GM19455 (cell line): ENCODE measurements at regions not wholly inside any gene's neighbourhood (a gene's known extent, or its start where the extent isn't known, plus 50 kb on each side); places are given as distances from the start of the nearest gene placed in this dataset.
"Not testable (repeated sequence)": the region's sequence is repeated elsewhere in the genome, so short reads cannot be mapped to it uniquely, and the experiment has no call there.

Experiments
- ATAC-seq: cut with Tn5 transposase; IDR thresholded peaks from one replicate; pipeline ENCODE4 v1.9.1; 2021; ENCODE audit not compliant: unreplicated experiment

DNA sequence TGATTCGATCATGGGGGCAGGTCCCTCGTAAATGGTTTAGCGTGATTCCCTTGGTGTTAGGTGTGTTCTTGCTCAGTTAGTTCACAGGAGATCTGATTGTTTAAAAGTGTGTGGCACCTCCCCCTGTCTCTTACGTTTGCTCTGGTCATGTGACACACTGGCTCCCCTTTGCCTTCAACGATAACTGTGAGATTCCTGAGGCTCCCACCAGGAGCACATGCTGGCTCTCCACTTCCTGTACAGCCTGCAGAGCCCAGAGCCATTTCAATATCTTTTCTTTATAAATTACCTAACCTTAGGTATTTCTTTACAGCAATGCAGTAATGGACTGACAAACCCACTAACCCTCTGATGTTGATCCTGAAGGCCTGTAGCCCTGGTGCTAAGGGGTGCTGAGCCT lies 141.9 kb downstream of the FCRL5 start:
- ATAC-seq = no peak

DNA sequence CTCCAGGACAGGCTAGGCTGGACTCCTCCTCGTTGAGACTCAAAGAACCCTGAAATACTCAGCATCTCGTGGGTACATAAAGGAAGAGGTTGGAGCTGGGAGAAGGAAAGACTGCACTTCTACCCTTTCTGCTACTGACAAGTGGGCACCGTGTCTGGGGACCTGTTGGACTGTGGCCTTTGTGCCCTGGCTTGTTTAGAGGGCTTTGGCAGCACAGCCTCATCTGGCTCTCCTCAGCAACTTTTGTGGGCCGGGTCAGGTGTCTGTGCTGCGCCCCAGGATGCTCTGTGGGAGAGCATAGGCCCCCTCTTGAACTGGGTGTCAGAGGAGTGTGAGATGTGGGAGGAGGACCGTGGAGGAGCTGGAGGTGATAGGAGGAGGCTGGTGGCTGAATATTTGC lies 142.4 kb downstream of the FCRL5 start:
- no peak for ATAC-seq

DNA sequence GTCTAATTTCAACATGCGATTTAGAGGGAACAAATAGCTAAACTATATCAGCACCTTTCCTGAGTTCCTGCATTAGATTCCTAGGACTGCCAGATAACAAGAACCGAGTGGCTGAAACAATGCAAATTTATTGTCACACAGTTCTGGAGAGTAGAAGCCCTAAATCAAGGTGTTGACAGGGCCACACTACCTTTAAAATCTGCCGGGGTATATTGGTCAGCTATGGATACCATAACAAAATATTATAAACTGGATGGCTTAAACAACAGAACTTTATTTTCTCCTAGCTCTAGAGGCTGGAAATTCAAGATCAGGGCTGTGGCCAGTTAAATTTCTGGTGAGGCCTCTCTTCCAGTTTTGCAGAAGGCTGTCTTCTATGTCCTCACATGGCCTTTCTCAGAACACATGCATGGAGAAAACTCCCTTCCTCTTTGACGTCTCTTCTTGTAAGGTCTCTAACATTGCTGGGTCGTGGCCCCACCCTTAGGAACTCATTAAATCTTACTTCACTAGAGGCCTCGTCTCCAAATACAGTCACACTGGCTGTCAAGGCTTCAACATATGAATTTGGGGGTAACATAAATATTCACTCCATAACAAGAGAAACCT lies 144.3 kb downstream of the FCRL5 start:
- no peak for ATAC-seq

DNA sequence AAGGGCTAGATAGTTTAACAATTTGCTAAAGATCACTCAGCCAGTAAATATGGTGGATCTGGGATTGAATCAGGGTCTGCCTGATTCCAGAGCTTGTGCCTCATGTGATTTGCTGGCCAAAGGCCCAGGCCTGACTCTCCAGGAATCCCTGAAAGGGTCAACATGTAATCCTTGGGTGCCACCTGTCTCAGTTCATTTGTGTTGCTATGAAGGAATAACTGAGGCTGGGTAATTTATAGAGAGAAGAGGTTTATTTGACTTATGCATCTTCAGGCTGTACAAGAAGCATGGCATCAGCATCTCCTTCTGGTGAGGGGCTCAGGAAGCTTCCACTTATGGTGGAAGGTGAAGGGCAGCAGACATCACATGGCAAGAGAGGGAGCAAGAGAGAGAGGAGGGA lies 144.9 kb downstream of the FCRL5 start:
- ATAC-seq = no peak

DNA sequence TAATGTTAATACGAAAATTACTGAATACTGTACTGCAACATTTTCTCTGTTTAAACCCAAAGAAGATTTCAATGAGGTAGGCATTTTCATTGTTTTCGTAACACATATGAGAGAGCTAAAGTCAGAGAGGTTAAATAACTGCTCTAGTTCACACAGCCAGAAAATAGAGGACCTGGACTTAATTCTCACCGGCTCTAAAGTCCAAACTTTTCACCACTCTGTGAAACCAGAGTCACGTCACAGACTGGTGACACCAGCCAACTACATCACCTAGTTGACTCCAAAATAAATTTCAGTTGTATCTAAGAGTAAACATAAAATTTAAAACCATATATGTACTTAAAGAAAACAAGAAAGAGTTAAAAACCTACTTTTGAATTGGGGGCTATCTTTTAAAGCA lies 146.7 kb downstream of the FCRL5 start:
- no peak for ATAC-seq

DNA sequence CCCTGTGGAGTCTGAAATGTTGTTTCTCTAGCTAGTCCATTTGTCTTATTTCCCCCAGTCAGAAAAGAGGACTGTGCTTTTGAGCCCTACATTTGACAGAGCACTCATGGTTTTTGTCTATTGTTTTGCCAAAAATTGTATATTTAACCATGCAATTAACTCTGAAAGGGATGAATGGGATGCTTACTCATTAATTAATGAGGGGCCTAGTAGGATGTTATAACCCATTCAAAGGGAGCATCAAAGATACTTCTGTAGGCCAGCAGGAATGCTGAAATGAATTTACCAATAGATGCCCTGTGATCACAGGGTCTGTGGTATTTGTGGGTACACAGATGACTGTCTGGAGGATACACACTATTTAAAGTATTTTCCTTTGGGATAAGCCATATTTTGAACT lies 147.7 kb downstream of the FCRL5 start:
- ATAC-seq = no peak

DNA sequence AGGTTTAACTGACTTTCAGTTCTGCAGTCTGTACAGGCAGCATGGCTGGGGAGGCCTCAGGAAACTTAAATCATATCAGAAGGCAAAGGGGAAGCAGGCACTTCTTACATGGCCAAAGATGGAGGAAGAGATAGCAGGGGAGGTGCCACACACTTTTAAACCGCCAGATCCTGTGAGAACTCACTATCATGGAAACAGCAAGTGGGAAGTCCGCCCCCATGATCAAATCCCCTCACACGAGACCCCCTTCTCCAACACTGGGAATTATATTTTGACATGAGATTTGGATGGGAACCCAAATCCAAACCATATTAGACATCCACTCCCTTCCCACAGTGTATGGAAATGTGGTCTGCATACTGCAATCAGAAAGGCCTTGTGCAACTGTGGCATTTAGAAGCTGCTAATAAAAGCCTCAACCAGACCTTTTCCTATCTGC lies 148.2 kb downstream of the FCRL5 start:
- peak; percentile 29 for ATAC-seq

DNA sequence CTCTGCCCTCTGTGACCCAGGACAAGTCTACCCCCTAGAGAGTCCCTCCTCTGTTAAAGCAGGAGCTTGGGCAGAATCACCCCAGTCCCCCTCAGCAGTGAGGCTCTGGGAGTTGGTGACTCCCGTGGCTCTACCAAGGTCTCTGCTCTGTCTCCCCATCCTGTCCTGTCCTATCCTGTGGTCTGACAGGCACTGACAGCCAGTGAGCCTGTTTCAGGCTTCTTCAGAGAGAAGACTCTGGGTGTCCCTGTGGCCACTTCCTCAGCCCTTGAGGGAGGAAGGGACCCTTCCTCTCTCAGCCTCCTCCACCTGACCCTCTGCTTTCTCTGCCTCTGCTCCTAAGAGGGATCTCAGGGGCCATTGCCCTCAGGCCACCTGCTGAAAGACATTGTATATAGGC lies 148.7 kb downstream of the FCRL5 start:
- peak; percentile 34 for ATAC-seq

DNA sequence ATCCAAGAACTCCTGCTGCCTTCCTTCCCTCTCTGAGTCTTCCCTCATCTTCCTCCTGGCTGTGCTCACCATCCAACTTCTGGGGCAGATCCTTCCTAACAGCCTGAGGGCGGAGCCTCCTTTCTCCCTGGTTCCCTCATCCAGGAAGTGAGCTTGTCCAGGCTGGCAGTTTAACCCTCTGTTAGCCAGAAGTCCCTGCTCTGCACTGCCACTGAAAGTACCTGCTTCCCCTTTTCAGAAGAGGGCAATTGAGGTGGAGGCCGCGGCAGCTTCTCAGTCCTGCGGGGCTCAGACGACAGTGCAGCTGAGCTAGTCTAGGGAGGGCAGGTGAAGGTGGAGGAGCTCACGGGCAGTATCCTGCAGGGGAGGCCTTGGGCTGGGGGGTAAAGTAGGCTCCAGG lies 149.1 kb downstream of the FCRL5 start:
- ATAC-seq = peak; percentile 79

DNA sequence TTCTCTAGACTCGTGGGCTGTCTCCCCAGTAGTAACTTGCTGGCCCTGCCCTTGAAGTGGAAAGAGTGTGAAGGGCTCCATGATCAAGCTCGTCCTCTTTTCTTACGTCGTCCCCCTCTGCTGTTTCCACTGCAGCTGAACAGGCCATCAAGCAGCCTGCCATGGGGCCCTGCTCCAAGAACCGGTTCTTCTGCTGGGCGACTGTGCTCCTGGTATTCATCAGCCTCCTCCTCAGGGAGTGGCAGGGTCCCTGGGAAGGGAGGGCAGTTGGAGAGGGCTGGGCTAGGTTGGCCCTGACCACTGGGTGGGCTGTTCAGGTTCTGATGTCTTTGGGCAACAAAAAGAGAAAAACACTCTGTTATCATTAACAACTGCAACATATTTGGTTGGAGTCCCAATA lies 151.5 kb downstream of the FCRL5 start:
- ATAC-seq = no peak

DNA sequence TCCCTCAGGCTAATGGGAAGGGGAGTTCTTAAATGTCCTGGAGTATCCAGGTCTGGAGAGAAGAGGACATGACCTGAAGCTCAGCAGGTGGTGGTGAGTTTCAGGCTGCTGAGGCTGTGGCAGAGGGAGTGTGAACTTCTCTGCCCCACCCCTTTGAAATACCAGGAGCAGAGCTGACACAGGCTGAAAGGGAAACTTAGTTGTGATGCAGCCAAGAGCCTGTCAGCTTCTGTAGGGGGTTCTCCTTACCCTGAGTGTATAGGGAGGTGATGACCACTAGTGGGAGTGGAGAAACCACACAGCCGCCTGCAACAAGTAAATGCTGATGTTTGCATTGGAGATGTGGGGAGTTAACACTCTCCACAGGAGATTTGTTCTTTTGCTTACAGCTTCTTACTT lies 152.3 kb downstream of the FCRL5 start:
- ATAC-seq = peak; percentile 52

DNA sequence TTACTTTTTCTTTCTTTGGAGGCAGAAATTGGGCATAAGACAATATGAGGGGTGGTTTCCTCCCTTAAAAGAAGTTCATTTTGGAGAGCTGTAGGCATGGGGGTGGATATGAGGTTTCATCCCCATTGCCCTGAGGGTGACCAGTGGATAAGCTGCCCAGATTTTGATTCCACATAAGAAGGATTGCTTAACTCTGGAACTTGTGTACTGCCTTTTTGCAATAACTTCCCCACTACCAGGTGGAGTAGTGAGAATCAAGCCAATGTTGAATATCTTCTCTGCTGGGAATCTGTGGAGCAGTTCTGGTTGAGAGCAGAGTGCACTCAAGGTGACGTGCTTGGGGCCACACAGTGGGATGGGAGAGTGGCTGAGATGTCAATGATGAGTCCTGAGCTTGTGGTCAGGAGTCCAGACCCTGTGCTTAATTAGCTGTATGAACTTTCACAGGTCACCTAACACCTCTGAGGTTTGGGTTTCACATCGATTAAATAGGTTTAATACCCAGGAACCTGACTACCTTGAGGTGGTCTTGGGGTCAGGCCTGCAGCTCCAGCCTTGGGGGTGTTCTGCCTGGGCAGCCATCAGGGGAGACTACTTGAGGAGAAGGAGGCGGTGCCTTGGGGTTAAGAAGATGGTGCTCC lies 152.9 kb downstream of the FCRL5 start:
- peak; percentile 6 for ATAC-seq

DNA sequence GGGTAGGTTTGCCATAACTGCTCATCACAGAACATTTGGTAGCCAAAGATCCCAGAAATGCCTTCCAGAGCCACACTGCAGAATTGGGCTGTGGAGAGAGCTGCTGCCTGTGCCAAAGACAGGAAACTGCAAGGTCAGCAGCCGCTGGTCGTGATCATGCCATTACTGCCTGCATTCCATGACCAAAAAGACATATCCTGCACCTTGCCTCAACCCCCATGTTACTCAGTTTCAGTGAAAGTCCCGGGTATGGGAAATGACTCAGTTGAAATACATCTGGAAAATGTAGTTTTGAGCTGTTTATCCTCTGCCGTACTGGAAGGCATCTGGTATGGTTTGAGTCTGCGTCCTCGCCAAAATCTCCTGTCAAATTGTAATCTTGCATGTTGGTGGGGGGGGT lies 161.7 kb downstream of the FCRL5 start:
- ATAC-seq = no peak

DNA sequence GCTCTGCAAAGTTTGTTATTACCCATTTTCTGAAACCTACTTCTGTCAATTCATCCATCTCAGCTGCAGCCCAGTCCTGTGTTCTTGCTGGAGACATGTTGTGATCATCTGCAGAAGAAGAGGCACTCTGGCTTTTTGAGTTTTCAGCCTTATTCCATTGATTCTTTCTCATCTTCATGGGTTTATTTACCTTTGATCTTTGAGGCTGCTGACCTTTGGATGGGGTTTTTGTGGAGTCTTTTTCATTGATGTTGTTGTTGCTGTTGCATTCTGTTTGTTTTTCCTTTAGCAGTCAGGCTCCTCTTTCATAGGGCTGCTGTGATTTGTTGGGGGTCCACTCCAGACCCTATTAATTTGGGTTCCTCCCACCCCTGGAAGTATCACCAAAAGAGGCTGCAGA lies 164.3 kb downstream of the FCRL5 start:
- ATAC-seq = no peak

DNA sequence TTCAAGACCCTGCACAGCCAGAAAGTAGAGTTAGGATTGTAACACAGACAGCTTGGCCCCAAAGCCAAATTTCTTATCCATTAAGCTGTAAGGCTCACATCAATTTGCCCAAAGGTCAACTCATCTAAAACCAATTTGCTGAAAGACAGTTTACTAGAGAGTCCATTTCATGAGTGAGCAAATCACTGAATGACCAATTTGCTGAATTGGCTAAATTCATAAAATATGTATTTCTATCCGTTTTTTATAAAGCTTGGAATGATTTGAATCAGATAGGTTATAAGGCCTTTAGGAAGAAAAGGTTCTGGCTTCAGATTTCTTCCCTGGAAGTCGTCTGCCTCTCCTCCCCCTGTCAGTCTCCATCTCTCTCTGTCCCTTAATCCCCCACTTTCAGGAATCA lies 168.1 kb downstream of the FCRL5 start:
- no peak for ATAC-seq

DNA sequence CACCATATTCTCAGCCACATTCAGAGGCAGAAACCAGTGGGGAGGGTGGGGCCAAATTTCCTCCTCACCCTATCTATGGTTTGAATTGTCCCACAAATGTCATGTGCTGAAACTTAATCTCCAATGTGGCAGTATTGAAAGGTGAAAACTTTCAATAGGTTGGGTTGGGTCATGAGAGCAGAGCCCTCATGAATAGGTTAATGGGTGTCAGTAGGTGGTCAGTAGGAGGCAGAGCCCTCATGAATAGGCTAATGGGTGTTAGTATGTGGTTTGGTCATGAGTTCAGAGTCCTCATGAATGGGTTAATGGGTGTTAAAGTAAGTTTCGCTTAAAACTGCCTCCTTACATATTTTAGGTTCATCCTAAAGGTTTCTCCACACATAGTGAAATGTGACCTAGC lies 170.0 kb downstream of the FCRL5 start:
- no peak for ATAC-seq

DNA sequence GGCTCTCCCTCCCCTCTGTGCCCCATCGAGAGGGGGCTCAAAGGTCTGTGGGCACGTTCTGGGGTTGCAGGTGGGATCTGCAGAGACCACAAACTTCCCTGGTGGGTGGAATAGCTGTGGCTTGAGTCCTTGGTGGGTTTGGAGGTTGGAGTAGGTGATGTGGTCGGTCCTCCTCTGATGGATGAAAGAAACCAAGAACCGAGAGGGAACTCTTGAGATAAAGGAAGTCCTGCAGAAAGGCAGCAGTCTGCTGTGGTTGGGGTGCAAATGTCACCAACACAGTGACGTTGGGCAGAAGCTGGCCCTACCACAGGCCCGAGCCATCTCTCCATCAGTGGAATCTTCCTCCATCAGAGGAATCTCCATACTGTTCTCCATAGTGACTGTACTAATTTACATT lies 171.8 kb downstream of the FCRL5 start:
- ATAC-seq = no peak

DNA sequence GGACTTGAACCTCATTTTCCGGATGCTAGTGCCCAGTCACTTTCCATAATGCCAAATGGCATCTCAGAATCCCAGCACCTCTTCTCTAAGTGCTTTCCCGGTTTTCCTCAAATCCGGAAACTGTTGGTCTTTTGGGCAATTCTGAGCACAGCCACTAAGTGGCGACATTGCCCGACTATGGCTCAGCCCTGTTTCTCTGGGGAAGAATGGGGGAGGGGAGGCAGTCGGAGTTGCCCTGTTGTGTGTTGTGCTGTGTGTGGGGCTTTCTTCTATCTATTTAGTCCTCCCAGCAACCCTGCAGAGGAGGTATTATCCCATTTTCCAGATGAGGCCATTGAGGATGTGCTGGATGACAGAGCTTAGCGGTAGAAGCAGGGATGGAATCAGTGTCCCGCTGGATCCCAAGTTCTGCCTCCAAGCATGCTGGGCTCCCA lies 175.0 kb downstream of the FCRL5 start:
- not testable (repeated sequence) for ATAC-seq

DNA sequence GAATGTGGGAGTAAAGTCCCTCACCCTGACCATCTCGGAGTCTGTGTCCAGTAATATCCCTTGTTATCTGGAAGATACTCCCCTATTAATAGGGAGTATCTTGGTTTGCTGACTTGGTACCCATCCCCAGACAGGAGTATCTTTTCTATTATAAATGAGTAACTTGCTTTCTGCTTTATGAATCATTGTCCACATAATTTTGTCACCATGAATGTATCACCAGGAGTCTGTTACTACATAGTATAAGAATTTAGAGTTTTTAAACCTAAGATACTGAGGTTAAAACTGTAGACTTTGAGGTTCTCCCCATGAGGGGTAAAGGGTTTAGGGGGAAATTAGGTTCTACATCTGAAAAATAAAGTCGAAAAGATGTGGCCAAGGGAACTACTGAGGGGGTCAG lies 175.6 kb downstream of the FCRL5 start:
- ATAC-seq = no peak

DNA sequence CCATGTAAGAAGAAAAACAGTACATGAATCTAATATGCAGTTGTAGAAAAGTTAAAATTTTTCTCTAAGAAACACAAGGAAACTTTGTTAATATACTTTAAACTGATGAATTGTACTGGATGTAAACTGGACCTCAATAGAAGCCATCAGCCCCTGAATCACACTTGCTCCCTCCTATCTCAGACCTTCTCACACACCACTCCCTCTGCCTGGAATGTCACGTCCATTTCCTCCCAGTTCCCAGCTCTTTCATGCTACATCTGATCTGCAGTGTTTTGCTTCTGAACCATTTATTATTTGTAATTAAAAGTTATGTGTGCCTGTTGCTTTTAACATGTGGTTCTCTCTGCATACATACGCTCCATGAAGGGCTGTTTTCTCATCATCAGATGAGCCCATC lies 180.0 kb downstream of the FCRL5 start:
- not testable (repeated sequence) for ATAC-seq

DNA sequence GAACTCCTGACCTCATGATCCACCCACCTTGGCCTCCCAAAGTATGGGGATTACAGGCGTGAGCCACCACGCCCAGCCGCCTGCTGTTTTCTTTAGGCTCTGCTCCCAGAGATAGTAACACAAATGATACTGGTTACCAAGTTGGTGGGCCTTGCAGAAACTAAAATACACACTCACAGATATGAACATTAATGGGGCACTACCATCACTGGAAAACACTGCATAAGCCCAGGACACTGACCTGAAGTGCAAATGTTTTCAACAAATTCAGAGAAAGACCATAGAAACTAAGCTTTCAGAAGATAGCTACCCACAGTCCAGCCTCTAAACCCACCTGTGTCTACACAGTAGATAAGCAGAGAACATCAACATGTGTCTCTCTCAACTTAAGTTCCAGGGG lies 180.5 kb downstream of the FCRL5 start:
- ATAC-seq = no peak

DNA sequence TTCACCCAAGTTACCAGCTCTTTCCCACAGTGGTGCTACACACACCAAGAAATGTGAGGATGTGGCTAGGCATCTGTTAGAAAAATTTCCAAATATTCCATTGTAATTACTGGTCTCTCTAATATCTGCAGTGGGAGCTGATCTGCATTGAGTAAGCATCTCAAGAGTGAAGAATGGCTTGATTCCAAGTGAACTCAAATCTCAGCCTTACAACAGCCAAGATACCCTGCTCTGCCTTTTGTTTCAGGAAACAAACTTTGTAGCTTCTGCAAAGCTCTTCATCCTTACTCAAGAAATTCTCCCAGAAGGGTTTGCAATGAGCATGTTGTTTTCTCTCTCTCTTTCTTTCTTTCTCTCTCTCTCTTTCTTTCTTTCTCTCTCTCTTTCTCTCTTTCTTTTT lies 181.1 kb downstream of the FCRL5 start:
- ATAC-seq = no peak

DNA sequence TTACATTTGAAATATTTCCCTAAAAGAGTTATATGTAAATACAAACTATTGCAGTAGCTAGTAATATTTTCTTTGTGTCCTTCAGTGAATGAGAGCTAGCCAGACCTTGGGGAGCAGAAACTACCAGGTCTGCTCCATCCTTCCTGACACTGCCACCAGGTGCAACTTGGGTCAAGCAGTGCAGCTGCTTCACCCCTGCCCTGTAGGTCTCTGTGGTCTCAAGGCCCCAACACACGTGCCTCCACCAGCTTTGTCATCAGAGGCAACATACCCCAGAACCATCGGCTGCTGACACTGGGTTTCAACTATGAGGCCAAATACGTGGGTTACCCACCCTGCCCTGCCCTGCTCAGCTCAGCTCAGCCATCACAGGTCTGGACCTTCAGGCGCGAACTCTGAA lies 181.6 kb downstream of the FCRL5 start:
- ATAC-seq = no peak
